Neutrophil (primary cell): ENCODE measurements at regions not wholly inside any gene's neighbourhood (a gene's known extent, or its start where the extent isn't known, plus 50 kb on each side); places are given as distances from the start of the nearest gene placed in this dataset.

Source experiments
- H3K27ac ChIP-seq: fragments of 200-600 bp; sonication (generic); 2 replicates; pipeline ENCODE4 v1.5.1; 2016; ENCODE audit warnings: mild to moderate bottlenecking, moderate library complexity
- H3K27me3 ChIP-seq: fragments of 200-600 bp; sonication (generic); 2 replicates; pipeline ENCODE4 v1.6.0; 2016; ENCODE audit warnings: mild to moderate bottlenecking
- H3K36me3 ChIP-seq: fragments of 200-600 bp; sonication (generic); 2 replicates; pipeline ENCODE4 v1.5.1; 2017
- H3K4me1 ChIP-seq, 2 experiments: fragments of 200-600 bp in 1 of 2; sonication (generic) in 1 of 2; 1 replicate in 1 of 2; 2 replicates in 1 of 2; pipeline versions ENCODE4 v1.5.1 to v1.6.1; 2013 to 2016; ENCODE audit warnings: low read depth in 1 of 2, low read length in 1 of 2, mild to moderate bottlenecking in 1 of 2, moderate library complexity in 1 of 2; ENCODE audit not compliant: control insufficient read depth in 1 of 2, insufficient read depth in 1 of 2
- H3K4me3 ChIP-seq, 2 experiments: fragments of 200-600 bp in 1 of 2; sonication (generic) in 1 of 2; 1 replicate in 1 of 2; 2 replicates in 1 of 2; pipeline ENCODE4 v1.5.1; 2013 to 2016; ENCODE audit warnings: low read depth in 1 of 2, low read length in 1 of 2, mild to moderate bottlenecking in 1 of 2, moderate library complexity in 1 of 2
- H3K9me3 ChIP-seq: fragments of 200-600 bp; sonication (generic); 2 replicates; pipeline ENCODE4 v1.5.1; 2016
- TF ChIP-seq, protein P1 (sequence below): fragments of 200-600 bp; sonication (generic); IDR thresholded peaks from 2 replicates; pipeline ENCODE4 v1.5.1; 2016; ENCODE audit warnings: antibody characterized with exemption

GRCh38 chr12:124629789-124630480 is 62.5 kb upstream of the NCOR2 start:
- H3K27me3 ChIP-seq = no peaks in the 10 kb centered on the region
- no peaks in the 10 kb centered on the region for H3K9me3 ChIP-seq
- H3K4me3 ChIP-seq = no peak overlapping the region
- no peaks in the 10 kb centered on the region for H3K36me3 ChIP-seq
- H3K27ac ChIP-seq = no peak overlapping the region
- H3K4me1 ChIP-seq = peaks cover 13 to 21% of the 10 kb centered on the region in 2 experiments
- TF ChIP-seq, protein P1, sequence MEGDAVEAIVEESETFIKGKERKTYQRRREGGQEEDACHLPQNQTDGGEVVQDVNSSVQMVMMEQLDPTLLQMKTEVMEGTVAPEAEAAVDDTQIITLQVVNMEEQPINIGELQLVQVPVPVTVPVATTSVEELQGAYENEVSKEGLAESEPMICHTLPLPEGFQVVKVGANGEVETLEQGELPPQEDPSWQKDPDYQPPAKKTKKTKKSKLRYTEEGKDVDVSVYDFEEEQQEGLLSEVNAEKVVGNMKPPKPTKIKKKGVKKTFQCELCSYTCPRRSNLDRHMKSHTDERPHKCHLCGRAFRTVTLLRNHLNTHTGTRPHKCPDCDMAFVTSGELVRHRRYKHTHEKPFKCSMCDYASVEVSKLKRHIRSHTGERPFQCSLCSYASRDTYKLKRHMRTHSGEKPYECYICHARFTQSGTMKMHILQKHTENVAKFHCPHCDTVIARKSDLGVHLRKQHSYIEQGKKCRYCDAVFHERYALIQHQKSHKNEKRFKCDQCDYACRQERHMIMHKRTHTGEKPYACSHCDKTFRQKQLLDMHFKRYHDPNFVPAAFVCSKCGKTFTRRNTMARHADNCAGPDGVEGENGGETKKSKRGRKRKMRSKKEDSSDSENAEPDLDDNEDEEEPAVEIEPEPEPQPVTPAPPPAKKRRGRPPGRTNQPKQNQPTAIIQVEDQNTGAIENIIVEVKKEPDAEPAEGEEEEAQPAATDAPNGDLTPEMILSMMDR = no peak

GRCh38 chr12:124629117-124629516 is 61.7 kb upstream of the NCOR2 start:
- Histone ChIP-seq H3K9me3 (no peaks in the 10 kb centered on the region), H3K4me3 (no peak overlapping the region), H3K4me1 (peaks cover 12 to 15% of the 10 kb centered on the region in 2 experiments), H3K27me3 (no peaks in the 10 kb centered on the region), H3K36me3 (no peaks in the 10 kb centered on the region), H3K27ac (no peak overlapping the region)
- TF ChIP-seq, protein P1 = no peak

GRCh38 chr12:124627956-124628355 is 60.5 kb upstream of the NCOR2 start:
- H3K27ac ChIP-seq = no peak overlapping the region
- no peaks in the 10 kb centered on the region for H3K9me3 ChIP-seq
- H3K36me3 ChIP-seq = no peaks in the 10 kb centered on the region
- TF ChIP-seq, protein P1 = no peak
- H3K27me3 ChIP-seq = no peaks in the 10 kb centered on the region
- H3K4me1 ChIP-seq = peaks cover under 1 to 5% of the 10 kb centered on the region in 2 experiments
- no peak overlapping the region for H3K4me3 ChIP-seq

DNA sequence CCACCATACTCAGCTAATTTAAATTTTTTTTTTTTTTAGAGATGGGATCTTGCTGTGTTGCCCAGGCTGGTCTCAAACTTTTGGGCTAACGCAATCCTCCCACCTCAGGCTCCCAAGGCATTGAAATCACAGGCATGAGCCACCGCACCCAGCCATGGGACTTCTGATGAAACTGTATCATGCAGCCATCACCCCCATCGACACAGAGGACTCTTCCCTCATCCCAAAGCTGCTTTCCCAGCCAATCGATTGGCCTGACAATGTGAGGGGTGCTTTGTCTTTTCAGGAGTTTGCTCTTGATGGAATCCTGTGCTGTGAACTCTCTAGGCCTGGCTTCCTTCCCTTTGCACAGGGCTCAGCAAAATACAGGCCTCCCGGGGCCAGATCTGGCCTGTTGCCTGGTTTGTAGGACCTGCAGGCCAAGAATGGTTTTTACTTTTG is 59.6 kb upstream of the NCOR2 start:
- Histone ChIP-seq H3K4me1 (peaks cover 0 to 5% of the 10 kb centered on the region in 2 experiments), H3K36me3 (no peaks in the 10 kb centered on the region), H3K4me3 (no peak overlapping the region), H3K9me3 (no peaks in the 10 kb centered on the region), H3K27ac (no peak overlapping the region), H3K27me3 (no peaks in the 10 kb centered on the region)
- TF ChIP-seq, protein P1 = no peak

- peaks cover 0 to 5% of the 10 kb centered on the region in 2 experiments for H3K4me1 ChIP-seq
- no peaks in the 10 kb centered on the region for H3K27me3 ChIP-seq
- no peaks in the 10 kb centered on the region for H3K36me3 ChIP-seq
- no peak overlapping the region for H3K4me3 ChIP-seq
- TF ChIP-seq, protein P1 = no peak
- no peak overlapping the region for H3K27ac ChIP-seq
- no peaks in the 10 kb centered on the region for H3K9me3 ChIP-seq
These were observed 58.7 kb upstream of the NCOR2 start for GRCh38 chr12:124625867-124626675.
